HEK293 (cell line): ENCODE measurements at regions not wholly inside any gene's neighbourhood (a gene's known extent, or its start where the extent isn't known, plus 50 kb on each side); places are given as distances from the start of the nearest gene placed in this dataset.

Experiments
- BCL11A ChIP-seq: fragments of 450-650 bp; formaldehyde crosslinking; IDR thresholded peaks from 2 replicates; pipeline ENCODE4 v1.5.1; 2016; ENCODE audit warnings: low read depth, missing biosample characterization, missing genetic modification characterization
- BCL11B ChIP-seq: fragments of 450-650 bp; formaldehyde crosslinking; IDR thresholded peaks from 2 replicates; pipeline ENCODE4 v1.5.1; 2016; ENCODE audit warnings: low read depth, missing biosample characterization, missing genetic modification characterization
- EGR2 ChIP-seq: fragments of 450-650 bp; formaldehyde crosslinking; IDR thresholded peaks from 2 replicates; pipeline ENCODE4 v1.5.1; 2016; ENCODE audit warnings: low read depth, missing biosample characterization, missing genetic modification characterization
- FEZF1 ChIP-seq: fragments of 450-650 bp; formaldehyde crosslinking; IDR thresholded peaks from 2 replicates; pipeline ENCODE4 v1.5.1; 2016; ENCODE audit warnings: missing biosample characterization, missing genetic modification characterization
- HOXC10 ChIP-seq: sonication (generic); formaldehyde crosslinking; IDR thresholded peaks from 2 replicates; pipeline ENCODE4 v1.8.1; 2023; ENCODE audit warnings: mild to moderate bottlenecking, missing genetic modification reagents
- KLF10 ChIP-seq: fragments of 450-650 bp; IDR thresholded peaks from 2 replicates; pipeline ENCODE4 v1.5.1; 2018; ENCODE audit warnings: missing biosample characterization, mild to moderate bottlenecking, missing genetic modification characterization
- REPIN1 ChIP-seq: fragments of 450-650 bp; formaldehyde crosslinking; IDR thresholded peaks from 2 replicates; pipeline ENCODE4 v1.5.1; 2017; ENCODE audit warnings: missing biosample characterization, missing genetic modification characterization, low read depth
- SP3 ChIP-seq: fragments of 450-650 bp; formaldehyde crosslinking; IDR thresholded peaks from 2 replicates; pipeline ENCODE4 v1.5.1; 2016; ENCODE audit warnings: missing biosample characterization, missing genetic modification characterization
- ZBTB7A ChIP-seq: fragments of 450-650 bp; formaldehyde crosslinking; IDR thresholded peaks from 2 replicates; pipeline ENCODE4 v1.5.1; 2016; ENCODE audit warnings: low read depth, missing biosample characterization, missing genetic modification characterization
- ZNF140 ChIP-seq: fragments of 450-650 bp; formaldehyde crosslinking; IDR thresholded peaks from 2 replicates; pipeline ENCODE4 v1.5.1; 2016; ENCODE audit warnings: missing biosample characterization, missing genetic modification characterization
- ZNF157 ChIP-seq: fragments of 450-650 bp; formaldehyde crosslinking; IDR thresholded peaks from 2 replicates; pipeline ENCODE4 v1.5.1; 2016; ENCODE audit warnings: missing biosample characterization, missing genetic modification characterization
- ZNF169 ChIP-seq: fragments of 450-650 bp; formaldehyde crosslinking; IDR thresholded peaks from 2 replicates; pipeline ENCODE4 v1.5.1; 2016; ENCODE audit warnings: missing biosample characterization, missing genetic modification characterization
- ZNF184 ChIP-seq: fragments of 450-650 bp; IDR thresholded peaks from 2 replicates; pipeline ENCODE4 v1.5.1; 2018; ENCODE audit warnings: missing biosample characterization, mild to moderate bottlenecking, missing genetic modification characterization
- ZNF221 ChIP-seq: fragments of 450-650 bp; formaldehyde crosslinking; IDR thresholded peaks from 2 replicates; pipeline ENCODE4 v1.5.1; 2017; ENCODE audit warnings: missing biosample characterization, missing genetic modification characterization, borderline replicate concordance
- ZNF366 ChIP-seq: fragments of 450-650 bp; formaldehyde crosslinking; conservative IDR thresholded peaks from 2 replicates; pipeline ENCODE4 v1.5.1; 2016; ENCODE audit warnings: missing biosample characterization, missing genetic modification characterization
- ZNF394 ChIP-seq: fragments of 450-650 bp; formaldehyde crosslinking; IDR thresholded peaks from 2 replicates; pipeline ENCODE4 v1.5.1; 2016; ENCODE audit warnings: missing biosample characterization, missing genetic modification characterization, mild to moderate bottlenecking, moderate library complexity, borderline replicate concordance
- ZNF501 ChIP-seq: fragments of 450-650 bp; formaldehyde crosslinking; IDR thresholded peaks from 2 replicates; pipeline ENCODE4 v1.5.1; 2016; ENCODE audit warnings: missing biosample characterization, missing genetic modification characterization
- ZNF514 ChIP-seq: fragments of 450-650 bp; formaldehyde crosslinking; IDR thresholded peaks from 2 replicates; pipeline ENCODE4 v1.5.1; 2016; ENCODE audit warnings: missing biosample characterization, missing genetic modification characterization
- ZNF530 ChIP-seq: fragments of 450-650 bp; formaldehyde crosslinking; IDR thresholded peaks from 2 replicates; pipeline ENCODE4 v1.5.1; 2016; ENCODE audit warnings: low read depth, missing biosample characterization, missing genetic modification characterization
- ZNF549 ChIP-seq: fragments of 450-650 bp; IDR thresholded peaks from 2 replicates; pipeline ENCODE4 v1.5.1; 2018; ENCODE audit warnings: missing biosample characterization, missing genetic modification characterization, mild to moderate bottlenecking, inconsistent platforms, moderate library complexity
- ZNF555 ChIP-seq: fragments of 450-650 bp; formaldehyde crosslinking; conservative IDR thresholded peaks from 2 replicates; pipeline ENCODE4 v1.5.1; 2017; ENCODE audit warnings: missing biosample characterization, mild to moderate bottlenecking, missing genetic modification characterization, inconsistent platforms
- ZNF558 ChIP-seq: fragments of 450-650 bp; formaldehyde crosslinking; IDR thresholded peaks from 2 replicates; pipeline ENCODE4 v1.5.1; 2016; ENCODE audit warnings: missing biosample characterization, missing genetic modification characterization
- ZNF571 ChIP-seq: fragments of 450-650 bp; formaldehyde crosslinking; IDR thresholded peaks from 2 replicates; pipeline ENCODE4 v1.5.0; 2017; ENCODE audit warnings: missing biosample characterization, missing genetic modification characterization
- ZNF596 ChIP-seq: fragments of 450-650 bp; IDR thresholded peaks from 2 replicates; pipeline ENCODE4 v1.5.0; 2018; ENCODE audit warnings: missing biosample characterization, mild to moderate bottlenecking, missing genetic modification characterization, moderate library complexity
- ZNF600 ChIP-seq: fragments of 450-650 bp; formaldehyde crosslinking; IDR thresholded peaks from 2 replicates; pipeline ENCODE4 v1.5.1; 2016; ENCODE audit warnings: missing biosample characterization, missing genetic modification characterization
- ZNF610 ChIP-seq: fragments of 450-650 bp; formaldehyde crosslinking; IDR thresholded peaks from 2 replicates; pipeline ENCODE4 v1.5.1; 2016; ENCODE audit warnings: missing biosample characterization, missing genetic modification characterization, borderline replicate concordance
- ZNF621 ChIP-seq: fragments of 450-650 bp; formaldehyde crosslinking; IDR thresholded peaks from 2 replicates; pipeline ENCODE4 v1.5.1; 2017; ENCODE audit warnings: missing biosample characterization, missing genetic modification characterization
- ZNF777 ChIP-seq: fragments of 450-650 bp; formaldehyde crosslinking; IDR thresholded peaks from 2 replicates; pipeline ENCODE4 v1.5.1; 2017; ENCODE audit warnings: missing biosample characterization, missing genetic modification characterization, borderline replicate concordance
- ZNF791 ChIP-seq: fragments of 450-650 bp; formaldehyde crosslinking; IDR thresholded peaks from 2 replicates; pipeline ENCODE4 v1.5.1; 2016; ENCODE audit warnings: missing biosample characterization, missing genetic modification characterization
- TF ChIP-seq, protein P1 (sequence below): fragments of 450-650 bp; formaldehyde crosslinking; IDR thresholded peaks from 2 replicates; pipeline ENCODE4; 2016; ENCODE audit warnings: missing biosample characterization, missing genetic modification characterization
- TF ChIP-seq, protein P2 (sequence below): fragments of 450-650 bp; formaldehyde crosslinking; IDR thresholded peaks from 2 replicates; pipeline ENCODE4 v1.5.1; 2016; ENCODE audit warnings: missing biosample characterization, missing genetic modification characterization
- TF ChIP-seq, protein P3 (sequence below): fragments of 450-650 bp; formaldehyde crosslinking; IDR thresholded peaks from 2 replicates; pipeline ENCODE4 v1.5.1; 2016; ENCODE audit warnings: missing biosample characterization, missing genetic modification characterization, borderline replicate concordance
- TF ChIP-seq, protein P4 (sequence below): fragments of 450-650 bp; formaldehyde crosslinking; IDR thresholded peaks from 2 replicates; pipeline ENCODE4 v1.5.1; 2016; ENCODE audit warnings: missing biosample characterization, missing genetic modification characterization
- TF ChIP-seq, protein P5 (sequence below): fragments of 450-650 bp; formaldehyde crosslinking; IDR thresholded peaks from 2 replicates; pipeline ENCODE4 v1.5.1; 2016; ENCODE audit warnings: missing biosample characterization, missing genetic modification characterization

DNA sequence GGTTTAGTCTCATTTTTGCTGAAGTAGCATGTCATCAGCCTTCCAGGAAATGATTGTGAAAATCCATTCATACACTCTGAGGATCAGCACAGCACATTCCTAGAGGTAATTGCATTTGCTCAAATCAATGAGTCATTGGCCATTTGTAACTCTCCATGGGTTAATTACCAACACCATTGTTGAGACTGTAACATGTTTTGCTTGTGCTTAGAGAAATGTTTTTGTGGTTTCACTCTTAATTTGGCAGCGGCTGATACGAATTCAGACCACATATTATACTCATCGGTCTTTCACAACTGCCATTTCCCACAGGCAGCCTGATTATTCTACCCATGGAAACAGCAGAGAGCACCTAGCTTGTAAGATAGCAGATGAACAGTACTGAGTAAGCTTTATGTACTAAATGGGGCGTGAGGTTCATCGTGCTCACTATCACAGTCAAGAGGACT lies 110.3 kb downstream of the NHLRC3 start (continued):
- peak; percentile 59 for TF ChIP-seq ZNF600 (tag by site-specific recombination)
- TF ChIP-seq EGR2 (tag by site-specific recombination): no peak
- TF ChIP-seq, protein P1, sequence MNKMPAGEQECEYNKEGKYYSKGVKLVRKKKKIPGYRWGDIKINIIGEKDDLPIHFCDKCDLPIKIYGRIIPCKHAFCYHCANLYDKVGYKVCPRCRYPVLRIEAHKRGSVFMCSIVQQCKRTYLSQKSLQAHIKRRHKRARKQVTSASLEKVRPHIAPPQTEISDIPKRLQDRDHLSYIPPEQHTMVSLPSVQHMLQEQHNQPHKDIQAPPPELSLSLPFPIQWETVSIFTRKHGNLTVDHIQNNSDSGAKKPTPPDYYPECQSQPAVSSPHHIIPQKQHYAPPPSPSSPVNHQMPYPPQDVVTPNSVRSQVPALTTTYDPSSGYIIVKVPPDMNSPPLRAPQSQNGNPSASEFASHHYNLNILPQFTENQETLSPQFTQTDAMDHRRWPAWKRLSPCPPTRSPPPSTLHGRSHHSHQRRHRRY: no peak
- TF ChIP-seq ZNF777 (tag by site-specific recombination): no peak
- no peak for TF ChIP-seq SP3 (tag by site-specific recombination)
- TF ChIP-seq ZNF157 (tag by site-specific recombination): no peak
- TF ChIP-seq ZNF571 (tag by site-specific recombination): no peak
- no peak for TF ChIP-seq ZNF555 (tag by site-specific recombination)
- no peak for TF ChIP-seq ZNF549 (tag by site-specific recombination)
- TF ChIP-seq ZNF558 (tag by site-specific recombination): peak; percentile 68; the same call in 1 of the 2 replicates
- peak; percentile 83 for TF ChIP-seq ZNF394 (tag by site-specific recombination)
- TF ChIP-seq, protein P2, sequence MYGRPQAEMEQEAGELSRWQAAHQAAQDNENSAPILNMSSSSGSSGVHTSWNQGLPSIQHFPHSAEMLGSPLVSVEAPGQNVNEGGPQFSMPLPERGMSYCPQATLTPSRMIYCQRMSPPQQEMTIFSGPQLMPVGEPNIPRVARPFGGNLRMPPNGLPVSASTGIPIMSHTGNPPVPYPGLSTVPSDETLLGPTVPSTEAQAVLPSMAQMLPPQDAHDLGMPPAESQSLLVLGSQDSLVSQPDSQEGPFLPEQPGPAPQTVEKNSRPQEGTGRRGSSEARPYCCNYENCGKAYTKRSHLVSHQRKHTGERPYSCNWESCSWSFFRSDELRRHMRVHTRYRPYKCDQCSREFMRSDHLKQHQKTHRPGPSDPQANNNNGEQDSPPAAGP (tag by site-specific recombination): no peak
- no peak for TF ChIP-seq ZBTB7A (tag by site-specific recombination)
- TF ChIP-seq, protein P3, sequence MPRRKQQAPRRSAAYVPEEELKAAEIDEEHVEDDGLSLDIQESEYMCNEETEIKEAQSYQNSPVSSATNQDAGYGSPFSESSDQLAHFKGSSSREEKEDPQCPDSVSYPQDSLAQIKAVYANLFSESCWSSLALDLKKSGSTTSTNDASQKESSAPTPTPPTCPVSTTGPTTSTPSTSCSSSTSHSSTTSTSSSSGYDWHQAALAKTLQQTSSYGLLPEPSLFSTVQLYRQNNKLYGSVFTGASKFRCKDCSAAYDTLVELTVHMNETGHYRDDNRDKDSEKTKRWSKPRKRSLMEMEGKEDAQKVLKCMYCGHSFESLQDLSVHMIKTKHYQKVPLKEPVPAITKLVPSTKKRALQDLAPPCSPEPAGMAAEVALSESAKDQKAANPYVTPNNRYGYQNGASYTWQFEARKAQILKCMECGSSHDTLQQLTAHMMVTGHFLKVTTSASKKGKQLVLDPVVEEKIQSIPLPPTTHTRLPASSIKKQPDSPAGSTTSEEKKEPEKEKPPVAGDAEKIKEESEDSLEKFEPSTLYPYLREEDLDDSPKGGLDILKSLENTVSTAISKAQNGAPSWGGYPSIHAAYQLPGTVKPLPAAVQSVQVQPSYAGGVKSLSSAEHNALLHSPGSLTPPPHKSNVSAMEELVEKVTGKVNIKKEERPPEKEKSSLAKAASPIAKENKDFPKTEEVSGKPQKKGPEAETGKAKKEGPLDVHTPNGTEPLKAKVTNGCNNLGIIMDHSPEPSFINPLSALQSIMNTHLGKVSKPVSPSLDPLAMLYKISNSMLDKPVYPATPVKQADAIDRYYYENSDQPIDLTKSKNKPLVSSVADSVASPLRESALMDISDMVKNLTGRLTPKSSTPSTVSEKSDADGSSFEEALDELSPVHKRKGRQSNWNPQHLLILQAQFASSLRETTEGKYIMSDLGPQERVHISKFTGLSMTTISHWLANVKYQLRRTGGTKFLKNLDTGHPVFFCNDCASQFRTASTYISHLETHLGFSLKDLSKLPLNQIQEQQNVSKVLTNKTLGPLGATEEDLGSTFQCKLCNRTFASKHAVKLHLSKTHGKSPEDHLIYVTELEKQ (tag by site-specific recombination): peak; percentile 94; the same call in 1 of the 2 replicates
- peak; percentile 36; the same call in 1 of the 2 replicates for TF ChIP-seq ZNF610 (tag by site-specific recombination)
- no peak for TF ChIP-seq BCL11A
- TF ChIP-seq ZNF221 (tag by site-specific recombination): no peak
- TF ChIP-seq ZNF596: no peak
- no peak for TF ChIP-seq ZNF169
- no peak for TF ChIP-seq ZNF530 (tag by site-specific recombination)
- peak; percentile 59; the same call in 1 of the 2 replicates for TF ChIP-seq FEZF1
- no peak for TF ChIP-seq BCL11B
- no peak for TF ChIP-seq ZNF791 (tag by site-specific recombination)
- TF ChIP-seq HOXC10: no peak
- no peak for TF ChIP-seq ZNF621 (tag by site-specific recombination)
- no peak for TF ChIP-seq REPIN1 (tag by site-specific recombination)
- peak; percentile 74; the same call in 1 of the 2 replicates for TF ChIP-seq ZNF366 (tag by site-specific recombination)
- TF ChIP-seq, protein P4, sequence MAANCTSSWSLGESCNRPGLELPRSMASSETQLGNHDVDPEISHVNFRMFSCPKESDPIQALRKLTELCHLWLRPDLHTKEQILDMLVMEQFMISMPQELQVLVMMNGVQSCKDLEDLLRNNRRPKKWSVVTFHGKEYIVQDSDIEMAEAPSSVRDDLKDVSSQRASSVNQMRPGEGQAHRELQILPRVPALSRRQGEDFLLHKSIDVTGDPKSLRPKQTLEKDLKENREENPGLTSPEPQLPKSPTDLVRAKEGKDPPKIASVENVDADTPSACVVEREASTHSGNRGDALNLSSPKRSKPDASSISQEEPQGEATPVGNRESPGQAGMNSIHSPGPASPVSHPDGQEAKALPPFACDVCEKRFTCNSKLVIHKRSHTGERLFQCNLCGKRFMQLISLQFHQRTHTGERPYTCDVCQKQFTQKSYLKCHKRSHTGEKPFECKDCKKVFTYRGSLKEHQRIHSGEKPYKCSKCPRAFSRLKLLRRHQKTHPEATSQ (tag by site-specific recombination): no peak
- TF ChIP-seq, protein P5, sequence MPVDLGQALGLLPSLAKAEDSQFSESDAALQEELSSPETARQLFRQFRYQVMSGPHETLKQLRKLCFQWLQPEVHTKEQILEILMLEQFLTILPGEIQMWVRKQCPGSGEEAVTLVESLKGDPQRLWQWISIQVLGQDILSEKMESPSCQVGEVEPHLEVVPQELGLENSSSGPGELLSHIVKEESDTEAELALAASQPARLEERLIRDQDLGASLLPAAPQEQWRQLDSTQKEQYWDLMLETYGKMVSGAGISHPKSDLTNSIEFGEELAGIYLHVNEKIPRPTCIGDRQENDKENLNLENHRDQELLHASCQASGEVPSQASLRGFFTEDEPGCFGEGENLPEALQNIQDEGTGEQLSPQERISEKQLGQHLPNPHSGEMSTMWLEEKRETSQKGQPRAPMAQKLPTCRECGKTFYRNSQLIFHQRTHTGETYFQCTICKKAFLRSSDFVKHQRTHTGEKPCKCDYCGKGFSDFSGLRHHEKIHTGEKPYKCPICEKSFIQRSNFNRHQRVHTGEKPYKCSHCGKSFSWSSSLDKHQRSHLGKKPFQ (tag by site-specific recombination): no peak
- peak; percentile 72; the same call in 1 of the 2 replicates for TF ChIP-seq ZNF184 (tag by site-specific recombination)
- peak; percentile 59 for TF ChIP-seq KLF10
- no peak for TF ChIP-seq ZNF514 (tag by site-specific recombination)
- TF ChIP-seq ZNF140 (tag by site-specific recombination): no peak
- TF ChIP-seq ZNF501 (tag by site-specific recombination): no peak
